ENCODE measurements at regions not wholly inside any gene's neighbourhood (a gene's known extent, or its start where the extent isn't known, plus 50 kb on each side); places are given as distances from the start of the nearest gene placed in this dataset.

- POLR2A ChIA-PET = no interaction called here
- H3K27me3 ChIP-seq (ENCODE audit: control insufficient read depth in 1 of 2, insufficient read depth in 2 of 2, low read length in 2 of 2) = no peaks in the 10 kb centered on the region
- DNase-seq (peak in 1 of 14 experiments; percentile 19), ATAC-seq (ENCODE audit: poor library complexity) (no peak)
- no peak overlapping the region for H3K4me3 Mint-ChIP-seq
- peaks cover 12% of the 10 kb centered on the region for H3K4me1 Mint-ChIP-seq (ENCODE audit: low read depth)
- no peak overlapping the region for H3K4me3 ChIP-seq (ENCODE audit: low read length)
- no peaks in the 10 kb centered on the region for H3K9me3 Mint-ChIP-seq
- no peaks in the 10 kb centered on the region for H3K27me3 Mint-ChIP-seq
- peaks cover 19% of the 10 kb centered on the region for H3K4me1 ChIP-seq (ENCODE audit: insufficient read depth, low read length)
- no peak for TF ChIP-seq CTCF (IDR thresholded peaks at IDR 0.05)
- CTCF ChIA-PET = no interaction called here
- H3K36me3 ChIP-seq (ENCODE audit: insufficient read depth, low read length) = no peaks in the 10 kb centered on the region
- no peak overlapping the region for H3K27ac ChIP-seq (ENCODE audit: low read depth in 1 of 2, low read length in 2 of 2)
- H3K36me3 Mint-ChIP-seq (ENCODE audit: low read depth) = no peaks in the 10 kb centered on the region
- H3K9me3 ChIP-seq (ENCODE audit: control insufficient read depth in 1 of 2, insufficient read depth in 1 of 2, low read length in 2 of 2) = no peaks in the 10 kb centered on the region
- no peak overlapping the region for H3K27ac Mint-ChIP-seq
- intact Hi-C loops (cut with DNase I, micrococcal nuclease) = no loop called here
These were observed 132.2 kb upstream of the TNRC6C start for GRCh38 chr17:77826132-77826873.

GRCh38 chr17:77827039-77827438 lies 131.5 kb upstream of the TNRC6C start:
- intact Hi-C loops (cut with DNase I, micrococcal nuclease) = no loop called here
- no peaks in the 10 kb centered on the region for H3K9me3 Mint-ChIP-seq
- peaks cover 12% of the 10 kb centered on the region for H3K4me1 Mint-ChIP-seq (ENCODE audit: low read depth)

DNA sequence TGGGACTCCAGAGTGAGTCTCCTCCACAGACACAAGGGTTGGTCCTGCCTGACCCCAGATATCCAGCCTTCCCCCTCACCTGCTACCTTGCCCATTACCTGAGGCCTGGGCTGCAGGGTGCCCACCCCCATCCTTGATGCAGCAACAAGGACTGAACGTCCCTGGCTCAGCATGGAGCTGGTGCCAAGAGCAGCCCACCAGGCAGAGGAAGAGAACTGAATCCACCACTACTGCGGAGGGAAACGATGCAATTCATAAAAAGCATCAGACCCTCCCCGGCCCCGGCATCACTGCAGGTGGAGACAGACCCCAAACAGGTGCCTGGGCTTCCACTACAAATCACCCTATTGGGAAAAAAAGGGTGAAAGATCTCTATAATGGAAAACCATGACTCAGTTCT lies 131.0 kb upstream of the TNRC6C start:
- Mint-ChIP-seq H3K27ac (no peak overlapping the region), H3K4me3 (no peak overlapping the region), H3K27me3 (no peaks in the 10 kb centered on the region), H3K36me3 (ENCODE audit: low read depth) (no peaks in the 10 kb centered on the region), H3K9me3 (no peaks in the 10 kb centered on the region), H3K4me1 (ENCODE audit: low read depth) (peaks cover 12% of the 10 kb centered on the region)
- Histone ChIP-seq H3K4me1 (ENCODE audit: insufficient read depth, low read length) (peaks cover 19% of the 10 kb centered on the region), H3K27me3 (ENCODE audit: control insufficient read depth in 1 of 2, insufficient read depth in 2 of 2, low read length in 2 of 2) (no peaks in the 10 kb centered on the region), H3K27ac (ENCODE audit: low read depth in 1 of 2, low read length in 2 of 2) (no peak overlapping the region), H3K36me3 (ENCODE audit: insufficient read depth, low read length) (no peaks in the 10 kb centered on the region), H3K4me3 (ENCODE audit: low read length) (no peak overlapping the region), H3K9me3 (ENCODE audit: control insufficient read depth in 1 of 2, insufficient read depth in 1 of 2, low read length in 2 of 2) (no peaks in the 10 kb centered on the region)
- ATAC-seq (ENCODE audit: poor library complexity) (no peak), DNase-seq (peak in 1 of 14 experiments; percentile 15)
- intact Hi-C loops (cut with DNase I, micrococcal nuclease) = no loop called here
- ChIA-PET CTCF (no interaction called here), POLR2A (interaction anchor here (1.1 kb wide), 2 partner anchors 130 to 160 kb away, joined by 3 to 7 read pairs; partner anchors contain the start of gene TNRC6C)
- TF ChIP-seq CTCF (IDR thresholded peaks at IDR 0.05) = no peak

More at GRCh38 chr17:77827039-77827438, 131.5 kb upstream of the TNRC6C start:
- ATAC-seq (ENCODE audit: poor library complexity) = no peak
- no peak for TF ChIP-seq CTCF (IDR thresholded peaks at IDR 0.05)
- no peak overlapping the region for H3K27ac Mint-ChIP-seq
- no peaks in the 10 kb centered on the region for H3K27me3 Mint-ChIP-seq
- Histone ChIP-seq H3K9me3 (ENCODE audit: control insufficient read depth in 1 of 2, insufficient read depth in 1 of 2, low read length in 2 of 2) (no peaks in the 10 kb centered on the region), H3K4me3 (ENCODE audit: low read length) (no peak overlapping the region), H3K27ac (ENCODE audit: low read depth in 1 of 2, low read length in 2 of 2) (no peak overlapping the region), H3K27me3 (ENCODE audit: control insufficient read depth in 1 of 2, insufficient read depth in 2 of 2, low read length in 2 of 2) (no peaks in the 10 kb centered on the region), H3K4me1 (ENCODE audit: insufficient read depth, low read length) (peaks cover 19% of the 10 kb centered on the region), H3K36me3 (ENCODE audit: insufficient read depth, low read length) (no peaks in the 10 kb centered on the region)
- peak in 1 of 14 experiments; percentile 29 for DNase-seq
- ChIA-PET POLR2A (interaction anchor here (1.1 kb wide), 1 partner anchor 160 kb away, joined by 3 read pairs; no protein-coding TSS in a partner anchor), CTCF (no interaction called here)
- no peak overlapping the region for H3K4me3 Mint-ChIP-seq
- no peaks in the 10 kb centered on the region for H3K36me3 Mint-ChIP-seq (ENCODE audit: low read depth)
